ENCODE measurements at regions not wholly inside any gene's neighbourhood (a gene's known extent, or its start where the extent isn't known, plus 50 kb on each side); places are given as distances from the start of the nearest gene placed in this dataset.

- TF ChIP-seq CTCF (IDR thresholded peaks at IDR 0.05; ENCODE audit: poor library complexity) = no peak
- TF ChIP-seq EZH2 (IDR thresholded peaks at IDR 0.05; ENCODE audit: borderline replicate concordance) = no peak
- TF ChIP-seq EZH2phosphoT487 (IDR thresholded peaks at IDR 0.05; ENCODE audit: low read depth, severe bottlenecking, unreplicated experiment) = no peak
Observed at GRCh38 chr14:62187265-62187664, 425.0 kb downstream of the SNAPC1 start.

Data from hepatocyte (in vitro differentiated cells).